ENCODE measurements at regions not wholly inside any gene's neighbourhood (a gene's known extent, or its start where the extent isn't known, plus 50 kb on each side); places are given as distances from the start of the nearest gene placed in this dataset.
A peak's percentile ranks its signal among the peaks of the same experiment; 100 is the strongest.

DNA sequence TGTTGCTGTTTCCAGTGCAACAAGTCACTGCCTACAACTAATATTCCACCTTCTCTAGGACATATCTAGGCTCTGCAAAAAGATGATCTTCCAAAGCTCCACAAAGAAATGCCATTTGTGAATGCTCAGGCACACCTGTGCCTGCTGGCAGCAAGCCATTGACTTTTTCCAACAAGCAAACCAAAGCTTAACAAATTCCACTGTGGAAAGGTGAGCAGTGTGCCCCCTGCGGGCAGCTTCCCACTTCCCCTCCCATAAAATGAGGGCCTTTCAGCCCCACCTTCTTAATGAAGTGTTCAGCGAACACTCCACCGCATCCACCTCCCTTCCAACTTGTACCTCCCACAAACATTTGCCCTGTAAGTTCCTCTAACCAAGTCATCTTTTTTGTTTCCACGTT lies 157.5 kb upstream of the SLC24A5 start:
- no peaks in the 10 kb centered on the region for H3K36me3 ChIP-seq (ENCODE audit: control insufficient read depth in 1 of 2, insufficient read depth in 2 of 2, low read length in 2 of 2)
- no peak overlapping the region for H2BK12ac ChIP-seq (ENCODE audit: low read length)
- H3K27me3 ChIP-seq (ENCODE audit: insufficient read depth, low read length) = no peaks in the 10 kb centered on the region
- H2BK5ac ChIP-seq (ENCODE audit: low read depth, low read length, poor library complexity) = no peak overlapping the region
- H2BK120ac ChIP-seq (ENCODE audit: insufficient read depth, low read length, poor library complexity) = no peak overlapping the region
- no peaks in the 10 kb centered on the region for H3K79me2 ChIP-seq (ENCODE audit: control insufficient read depth, insufficient read depth, low read length, poor library complexity)
- H3K23ac ChIP-seq (ENCODE audit: low read length) = no peak overlapping the region
- no peak overlapping the region for H2AFZ ChIP-seq (ENCODE audit: insufficient read depth, low read length, poor library complexity)
- no peaks in the 10 kb centered on the region for H3K4me1 ChIP-seq (ENCODE audit: control insufficient read depth in 1 of 2, insufficient read depth in 2 of 2, low read length in 2 of 2)
- peak in 1 of 2 donors; percentile 21 for DNase-seq
- H3K18ac ChIP-seq (ENCODE audit: low read length) = no peak overlapping the region
- no peak overlapping the region for H4K8ac ChIP-seq (ENCODE audit: low read depth, low read length)
- WGBS (ENCODE audit: extremely low coverage, insufficient coverage, insufficient read length) = no CpG with 5 or more reads among the region's 4 CpGs
- H3K27ac ChIP-seq (ENCODE audit: low read depth, low read length) = no peak overlapping the region
- H3K4ac ChIP-seq (ENCODE audit: low read depth, low read length) = no peak overlapping the region
- no peaks in the 10 kb centered on the region for H3K9me3 ChIP-seq (ENCODE audit: insufficient read depth, low read depth, low read length)
- H3K4me2 ChIP-seq (ENCODE audit: low read length) = no peak overlapping the region
- no peak overlapping the region for H3K14ac ChIP-seq (ENCODE audit: low read length)
- H3K9ac ChIP-seq (ENCODE audit: low read length) = no peak overlapping the region
- H3K4me3 ChIP-seq (ENCODE audit: low read depth, low read length) = no peak overlapping the region
- no peak overlapping the region for H2AK5ac ChIP-seq (ENCODE audit: low read length)
- H3K79me1 ChIP-seq (ENCODE audit: low read length) = no peaks in the 10 kb centered on the region
- H4K12ac ChIP-seq (ENCODE audit: low read depth, low read length) = no peak overlapping the region
- H4K91ac ChIP-seq (ENCODE audit: low read depth, low read length) = no peak overlapping the region

DNA sequence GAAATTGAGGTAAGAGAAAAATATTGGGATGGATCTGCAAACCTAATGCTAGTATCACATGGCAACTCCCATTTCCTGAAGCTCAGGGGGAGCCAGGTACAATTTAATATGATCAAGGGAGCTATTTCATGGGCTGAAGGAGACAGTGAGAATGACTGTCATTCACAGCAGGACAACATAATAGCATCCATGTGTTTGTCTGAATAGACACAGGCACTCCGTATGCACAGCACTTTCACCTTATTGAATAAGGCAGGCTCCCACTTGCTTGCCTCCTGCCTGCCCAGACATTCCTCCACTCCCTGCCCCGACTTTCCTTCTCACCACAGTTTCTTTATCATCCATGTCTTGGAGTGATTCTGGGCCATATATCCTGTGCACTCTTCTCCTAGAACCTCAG lies 156.6 kb upstream of the SLC24A5 start:
- H3K27me3 ChIP-seq (ENCODE audit: insufficient read depth, low read length) = no peaks in the 10 kb centered on the region
- no peak overlapping the region for H3K4ac ChIP-seq (ENCODE audit: low read depth, low read length)
- no peak overlapping the region for H3K23ac ChIP-seq (ENCODE audit: low read length)
- no peak overlapping the region for H2BK120ac ChIP-seq (ENCODE audit: insufficient read depth, low read length, poor library complexity)
- no peaks in the 10 kb centered on the region for H3K79me2 ChIP-seq (ENCODE audit: control insufficient read depth, insufficient read depth, low read length, poor library complexity)
- no peaks in the 10 kb centered on the region for H3K36me3 ChIP-seq (ENCODE audit: control insufficient read depth in 1 of 2, insufficient read depth in 2 of 2, low read length in 2 of 2)
- no peak overlapping the region for H4K8ac ChIP-seq (ENCODE audit: low read depth, low read length)
- H3K4me3 ChIP-seq (ENCODE audit: low read depth, low read length) = no peak overlapping the region
- no peaks in the 10 kb centered on the region for H3K79me1 ChIP-seq (ENCODE audit: low read length)
- no peak overlapping the region for H3K18ac ChIP-seq (ENCODE audit: low read length)
- no peak overlapping the region for H3K14ac ChIP-seq (ENCODE audit: low read length)
- no peak overlapping the region for H2AK5ac ChIP-seq (ENCODE audit: low read length)
- no peak overlapping the region for H3K27ac ChIP-seq (ENCODE audit: low read depth, low read length)
- no peak for DNase-seq
- H2AFZ ChIP-seq (ENCODE audit: insufficient read depth, low read length, poor library complexity) = no peak overlapping the region
- no peaks in the 10 kb centered on the region for H3K4me1 ChIP-seq (ENCODE audit: control insufficient read depth in 1 of 2, insufficient read depth in 2 of 2, low read length in 2 of 2)
- H2BK12ac ChIP-seq (ENCODE audit: low read length) = no peak overlapping the region
- no peak overlapping the region for H4K91ac ChIP-seq (ENCODE audit: low read depth, low read length)
- no peaks in the 10 kb centered on the region for H3K9me3 ChIP-seq (ENCODE audit: insufficient read depth, low read depth, low read length)
- WGBS (ENCODE audit: extremely low coverage, insufficient coverage, insufficient read length) = no CpG with 5 or more reads among the region's 2 CpGs
- H2BK5ac ChIP-seq (ENCODE audit: low read depth, low read length, poor library complexity) = no peak overlapping the region
- H3K4me2 ChIP-seq (ENCODE audit: low read length) = no peak overlapping the region
- H4K12ac ChIP-seq (ENCODE audit: low read depth, low read length) = no peak overlapping the region
- no peak overlapping the region for H3K9ac ChIP-seq (ENCODE audit: low read length)

DNA sequence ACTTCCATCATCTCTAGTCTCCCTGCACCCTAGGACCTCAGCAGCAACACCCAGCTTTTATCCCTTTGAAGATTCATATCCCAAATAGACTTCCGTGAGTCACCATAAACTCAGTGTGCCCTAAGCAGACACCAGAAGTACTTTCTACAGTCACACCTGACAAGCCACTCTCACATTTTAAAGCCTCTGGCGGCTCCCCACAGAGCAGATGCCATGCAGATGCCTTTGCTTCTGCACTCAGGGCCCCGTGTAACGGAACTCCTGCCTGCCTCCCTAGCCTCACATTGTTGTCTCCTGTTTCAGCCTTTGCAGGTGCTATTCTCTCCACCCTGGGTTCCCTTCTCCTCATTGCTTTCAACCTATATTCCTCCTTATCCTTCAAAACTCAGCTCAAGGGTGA lies 155.5 kb upstream of the SLC24A5 start:
- no peak overlapping the region for H3K18ac ChIP-seq (ENCODE audit: low read length)
- DNase-seq = no peak
- no peak overlapping the region for H4K91ac ChIP-seq (ENCODE audit: low read depth, low read length)
- WGBS (ENCODE audit: extremely low coverage, insufficient coverage, insufficient read length) = no CpG with 5 or more reads among the region's 4 CpGs
- no peaks in the 10 kb centered on the region for H3K9me3 ChIP-seq (ENCODE audit: insufficient read depth, low read depth, low read length)
- no peaks in the 10 kb centered on the region for H3K79me2 ChIP-seq (ENCODE audit: control insufficient read depth, insufficient read depth, low read length, poor library complexity)
- H3K27ac ChIP-seq (ENCODE audit: low read depth, low read length) = no peak overlapping the region
- no peak overlapping the region for H2BK12ac ChIP-seq (ENCODE audit: low read length)
- H2BK120ac ChIP-seq (ENCODE audit: insufficient read depth, low read length, poor library complexity) = no peak overlapping the region
- H4K12ac ChIP-seq (ENCODE audit: low read depth, low read length) = no peak overlapping the region
- no peak overlapping the region for H3K23ac ChIP-seq (ENCODE audit: low read length)
- no peak overlapping the region for H4K8ac ChIP-seq (ENCODE audit: low read depth, low read length)
- H2AFZ ChIP-seq (ENCODE audit: insufficient read depth, low read length, poor library complexity) = no peak overlapping the region
- H3K4me1 ChIP-seq (ENCODE audit: control insufficient read depth in 1 of 2, insufficient read depth in 2 of 2, low read length in 2 of 2) = no peaks in the 10 kb centered on the region
- no peak overlapping the region for H2AK5ac ChIP-seq (ENCODE audit: low read length)
- no peak overlapping the region for H3K4me2 ChIP-seq (ENCODE audit: low read length)
- H3K4ac ChIP-seq (ENCODE audit: low read depth, low read length) = no peak overlapping the region
- no peaks in the 10 kb centered on the region for H3K27me3 ChIP-seq (ENCODE audit: insufficient read depth, low read length)
- no peaks in the 10 kb centered on the region for H3K36me3 ChIP-seq (ENCODE audit: control insufficient read depth in 1 of 2, insufficient read depth in 2 of 2, low read length in 2 of 2)
- no peaks in the 10 kb centered on the region for H3K79me1 ChIP-seq (ENCODE audit: low read length)
- H2BK5ac ChIP-seq (ENCODE audit: low read depth, low read length, poor library complexity) = no peak overlapping the region
- no peak overlapping the region for H3K4me3 ChIP-seq (ENCODE audit: low read depth, low read length)
- H3K14ac ChIP-seq (ENCODE audit: low read length) = no peak overlapping the region
- no peak overlapping the region for H3K9ac ChIP-seq (ENCODE audit: low read length)

DNA sequence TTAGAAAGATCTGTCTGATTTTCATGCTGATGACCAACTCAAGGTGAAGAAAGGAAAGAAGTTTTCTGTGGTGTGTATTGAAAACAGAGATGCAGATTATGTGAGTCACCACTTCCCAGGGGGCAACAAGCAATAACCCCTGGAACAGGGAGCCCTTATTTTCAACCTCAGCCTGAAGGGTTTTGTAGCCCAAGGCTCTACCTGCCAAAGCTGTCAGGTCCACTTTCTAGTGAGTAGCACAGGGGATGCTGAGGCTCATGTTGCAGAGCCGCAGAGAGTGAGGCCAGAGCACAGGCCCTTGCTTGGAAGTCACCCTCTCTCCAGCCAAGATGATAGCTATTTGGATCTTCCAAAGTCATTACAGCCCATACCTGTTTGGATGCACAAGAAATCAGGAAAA lies 152.2 kb upstream of the SLC24A5 start:
- Histone ChIP-seq H3K23ac (ENCODE audit: low read length) (no peak overlapping the region), H3K27ac (ENCODE audit: low read depth, low read length) (no peak overlapping the region), H3K4me3 (ENCODE audit: low read depth, low read length) (no peak overlapping the region), H3K36me3 (ENCODE audit: control insufficient read depth in 1 of 2, insufficient read depth in 2 of 2, low read length in 2 of 2) (no peaks in the 10 kb centered on the region), H3K4me1 (ENCODE audit: control insufficient read depth in 1 of 2, insufficient read depth in 2 of 2, low read length in 2 of 2) (no peaks in the 10 kb centered on the region), H3K9me3 (ENCODE audit: insufficient read depth, low read depth, low read length) (no peaks in the 10 kb centered on the region), H3K4ac (ENCODE audit: low read depth, low read length) (no peak overlapping the region), H2BK12ac (ENCODE audit: low read length) (no peak overlapping the region), H2BK5ac (ENCODE audit: low read depth, low read length, poor library complexity) (no peak overlapping the region), H3K27me3 (ENCODE audit: insufficient read depth, low read length) (no peaks in the 10 kb centered on the region), H3K14ac (ENCODE audit: low read length) (no peak overlapping the region), H2AK5ac (ENCODE audit: low read length) (no peak overlapping the region), H2AFZ (ENCODE audit: insufficient read depth, low read length, poor library complexity) (no peak overlapping the region), H3K79me2 (ENCODE audit: control insufficient read depth, insufficient read depth, low read length, poor library complexity) (no peaks in the 10 kb centered on the region), H4K91ac (ENCODE audit: low read depth, low read length) (no peak overlapping the region), H4K8ac (ENCODE audit: low read depth, low read length) (no peak overlapping the region), H3K79me1 (ENCODE audit: low read length) (no peaks in the 10 kb centered on the region), H3K9ac (ENCODE audit: low read length) (no peak overlapping the region), H3K18ac (ENCODE audit: low read length) (no peak overlapping the region), H4K12ac (ENCODE audit: low read depth, low read length) (no peak overlapping the region), H3K4me2 (ENCODE audit: low read length) (no peak overlapping the region), H2BK120ac (ENCODE audit: insufficient read depth, low read length, poor library complexity) (no peak overlapping the region)
- no CpG with 5 or more reads among the region's 1 CpG for WGBS (ENCODE audit: extremely low coverage, insufficient coverage, insufficient read length)
- DNase-seq = no peak

All from trophoblast cell (in vitro differentiated cells and primary cell).